HG02678 (cell line): ENCODE measurements at regions not wholly inside any gene's neighbourhood (a gene's known extent, or its start where the extent isn't known, plus 50 kb on each side); places are given as distances from the start of the nearest gene placed in this dataset.
"Not testable (repeated sequence)": the region's sequence is repeated elsewhere in the genome, so short reads cannot be mapped to it uniquely, and the experiment has no call there.

Experiments used
- ATAC-seq: cut with Tn5 transposase; IDR thresholded peaks from one replicate; pipeline ENCODE4 v1.9.1; 2021; ENCODE audit warnings: mild to moderate bottlenecking, moderate library complexity; ENCODE audit not compliant: unreplicated experiment

GRCh38 chr2:176832086-176832485 lies 380.5 kb upstream of the HNRNPA3 start:
- ATAC-seq = no peak

DNA sequence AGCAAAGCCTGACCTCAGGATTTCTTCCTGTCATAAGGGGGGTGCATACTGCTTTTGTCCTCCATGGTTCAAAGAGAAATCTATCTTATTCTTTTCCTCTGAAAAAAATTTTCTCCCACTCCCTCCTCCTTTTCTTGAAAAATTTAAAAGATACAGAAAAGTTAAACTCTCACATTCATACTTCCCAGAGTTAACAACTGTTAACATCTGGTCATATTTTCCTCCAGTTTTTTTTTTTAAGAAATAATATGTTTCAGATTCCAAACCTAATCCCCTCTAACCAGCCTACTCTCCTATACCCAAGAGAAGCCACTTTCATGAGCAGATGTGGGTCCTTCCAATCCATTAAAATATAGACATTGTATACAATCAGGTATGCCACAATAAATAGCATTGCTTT lies 378.9 kb upstream of the HNRNPA3 start:
- no peak for ATAC-seq

DNA sequence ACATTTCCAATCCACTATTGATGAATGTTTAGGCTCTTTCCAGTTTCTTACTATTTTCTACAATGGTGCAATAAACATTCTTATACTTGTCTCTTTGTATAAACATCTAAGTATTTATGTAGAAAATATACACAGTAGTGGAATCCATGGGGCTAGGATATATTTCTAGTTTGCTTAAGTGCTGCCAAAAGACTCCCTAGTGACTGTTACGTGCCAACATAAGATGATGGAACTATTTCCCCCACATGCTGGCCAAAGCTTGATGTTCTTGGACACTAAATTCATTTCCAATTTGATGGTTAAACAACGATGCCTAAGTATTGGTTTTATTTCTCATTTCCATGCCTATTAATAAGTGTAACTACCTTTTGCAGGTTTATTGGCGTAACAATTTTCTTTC lies 378.4 kb upstream of the HNRNPA3 start:
- no peak for ATAC-seq

DNA sequence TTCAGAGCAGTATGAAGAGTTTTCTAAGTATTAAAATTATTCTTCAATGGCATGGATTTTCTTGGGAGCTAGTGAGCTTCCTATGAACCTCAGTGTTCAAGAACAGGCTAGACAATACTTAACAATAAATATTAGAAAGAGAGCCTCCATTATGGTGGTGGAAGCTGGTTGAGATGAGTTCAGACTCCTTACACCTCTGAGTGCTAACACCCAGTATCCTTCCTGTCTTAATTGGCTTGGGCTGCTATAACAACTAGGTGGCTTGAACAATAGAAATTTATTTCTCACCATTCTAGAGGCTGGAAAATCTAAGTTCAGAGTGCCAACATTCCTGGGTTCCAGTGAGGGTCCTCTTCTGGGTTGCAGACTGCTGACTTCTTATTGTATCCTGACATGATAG lies 369.4 kb upstream of the HNRNPA3 start:
- ATAC-seq = no peak

DNA sequence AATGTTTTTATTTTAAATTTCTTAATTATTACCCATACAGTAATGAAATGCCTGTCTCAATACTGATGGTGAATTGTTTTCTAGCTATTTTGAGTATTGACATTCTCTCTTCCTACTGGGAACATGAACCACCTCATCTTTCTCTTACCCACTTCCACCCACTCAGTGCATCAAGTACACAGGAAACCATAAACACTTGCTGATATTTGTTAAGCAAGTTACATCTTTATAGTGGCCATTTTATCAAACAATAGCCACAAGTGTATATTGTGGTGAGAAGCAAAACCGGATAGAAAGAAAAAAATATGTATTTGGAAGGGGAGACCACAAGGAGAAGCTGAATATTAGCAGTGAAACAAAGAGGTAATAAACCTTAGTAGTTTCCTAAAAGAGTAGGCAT lies 368.1 kb upstream of the HNRNPA3 start:
- ATAC-seq = no peak

DNA sequence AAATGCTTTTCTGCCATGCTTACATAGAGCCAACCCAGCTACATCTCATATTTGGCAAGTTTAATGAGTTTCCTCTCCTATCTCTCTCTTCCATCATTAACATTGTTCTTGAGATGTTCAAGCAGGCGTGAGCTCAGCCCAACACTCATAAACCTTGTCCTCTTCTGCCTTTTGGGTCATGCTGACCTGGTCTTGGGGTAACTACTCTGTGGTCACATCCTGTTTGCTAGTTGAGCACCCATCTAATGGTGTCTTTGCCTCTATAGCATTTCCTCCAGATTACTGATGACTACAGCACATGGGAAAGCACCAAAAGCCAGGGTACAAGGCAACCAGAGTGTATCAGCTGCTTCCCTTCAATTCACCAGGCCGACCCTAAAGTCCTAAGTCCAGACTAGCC lies 366.9 kb upstream of the HNRNPA3 start:
- no peak for ATAC-seq

DNA sequence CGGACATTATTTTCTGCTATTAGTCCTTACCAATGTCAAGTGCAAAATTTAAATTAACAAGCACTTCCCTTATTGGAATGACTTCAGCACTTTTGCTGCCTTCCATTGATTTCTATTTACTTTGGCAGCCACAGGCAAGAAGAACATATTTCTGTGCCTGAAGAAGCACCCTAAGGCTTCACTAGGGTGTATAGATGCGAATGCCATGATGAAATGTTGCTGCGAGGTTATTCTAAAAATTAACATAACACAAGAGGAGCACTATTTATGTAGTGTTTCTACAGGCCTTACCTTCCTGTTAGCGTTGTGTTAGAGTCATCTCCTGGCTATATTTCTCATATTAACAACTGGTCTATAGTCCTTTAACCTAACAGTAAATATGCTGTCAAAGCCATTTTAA lies 365.0 kb upstream of the HNRNPA3 start:
- no peak for ATAC-seq

- no peak for ATAC-seq
Observed at GRCh38 chr2:176848844-176849243, 363.8 kb upstream of the HNRNPA3 start.

- ATAC-seq = no peak
Observed at GRCh38 chr2:176851200-176851888, 361.2 kb upstream of the HNRNPA3 start.

DNA sequence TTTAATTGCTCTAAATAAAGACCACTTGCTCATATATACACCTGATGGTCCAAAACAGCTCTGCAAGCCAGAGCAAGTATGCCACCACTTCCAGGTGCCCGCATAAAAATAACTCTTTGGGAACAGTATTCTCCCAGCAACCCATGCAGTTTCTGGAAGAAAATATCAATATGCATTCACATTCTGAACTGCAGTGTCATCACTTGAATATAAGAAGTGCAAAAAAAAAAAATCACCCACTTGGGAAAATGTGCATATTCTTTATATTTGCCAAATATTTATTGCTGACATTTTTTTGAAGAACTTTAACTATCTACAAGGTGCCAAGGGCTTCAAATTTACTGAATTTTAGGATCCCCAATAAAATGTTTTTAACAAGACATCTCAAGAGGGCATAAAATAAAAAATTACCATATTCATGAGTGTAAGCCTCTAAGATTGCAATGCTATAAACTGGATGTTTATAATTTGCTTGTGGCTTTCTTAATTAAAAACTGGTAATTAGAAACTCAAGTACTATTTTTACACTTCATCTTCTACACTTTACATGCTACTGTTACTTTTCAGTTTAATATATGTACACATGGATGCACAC lies 360.6 kb upstream of the HNRNPA3 start:
- ATAC-seq = no peak

DNA sequence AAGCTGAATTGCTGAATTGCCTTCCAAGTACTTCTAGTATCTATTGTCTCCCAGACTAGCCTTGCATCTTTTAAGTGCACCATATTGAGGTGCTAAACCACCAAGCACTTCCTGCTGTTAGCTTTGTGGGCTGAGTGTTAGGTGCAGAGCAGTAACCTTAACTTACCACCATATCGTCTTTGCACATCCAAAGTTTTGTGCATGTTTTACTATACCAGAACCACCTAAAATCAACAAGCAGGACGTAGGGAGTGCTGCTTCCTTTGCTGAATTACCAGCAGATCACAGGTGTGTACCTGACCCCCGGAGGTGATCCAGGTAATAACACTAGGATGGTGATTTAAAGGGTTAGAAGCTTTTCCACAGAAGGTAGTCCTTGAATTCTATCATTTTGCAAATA lies 359.9 kb upstream of the HNRNPA3 start:
- no peak for ATAC-seq

GRCh38 chr2:176854062-176854461 lies 358.5 kb upstream of the HNRNPA3 start:
- ATAC-seq = no peak

GRCh38 chr2:176854878-176855277 lies 357.7 kb upstream of the HNRNPA3 start:
- ATAC-seq = no peak

- no peak for ATAC-seq
Observed at GRCh38 chr2:176856683-176857082, 355.9 kb upstream of the HNRNPA3 start.

DNA sequence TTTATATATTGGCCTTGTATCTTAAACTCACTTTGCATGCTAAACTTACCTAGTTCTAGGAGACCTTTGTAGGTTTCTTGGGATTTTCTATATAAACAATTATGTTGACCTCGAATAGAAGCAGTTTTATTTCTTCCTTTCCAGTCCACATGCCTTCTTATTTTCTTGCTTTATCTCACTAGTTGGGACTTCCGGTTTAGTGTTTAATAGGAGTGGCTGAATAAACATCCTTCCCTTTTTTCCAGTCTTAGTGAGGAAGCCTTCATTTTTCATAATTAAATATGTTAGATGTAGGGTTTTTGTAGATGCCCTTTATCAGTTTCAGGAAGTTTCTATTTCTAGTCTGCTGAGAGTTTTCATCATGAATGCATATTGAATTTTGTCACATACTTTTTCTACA lies 347.3 kb upstream of the HNRNPA3 start:
- ATAC-seq = no peak

GRCh38 chr2:176872406-176872805 lies 340.2 kb upstream of the HNRNPA3 start:
- no peak for ATAC-seq

GRCh38 chr2:176873403-176873802 lies 339.2 kb upstream of the HNRNPA3 start:
- no peak for ATAC-seq

GRCh38 chr2:176876493-176877103 lies 336.0 kb upstream of the HNRNPA3 start:
- no peak for ATAC-seq

- no peak for ATAC-seq
Observed at GRCh38 chr2:176879426-176879995, 333.1 kb upstream of the HNRNPA3 start.

DNA sequence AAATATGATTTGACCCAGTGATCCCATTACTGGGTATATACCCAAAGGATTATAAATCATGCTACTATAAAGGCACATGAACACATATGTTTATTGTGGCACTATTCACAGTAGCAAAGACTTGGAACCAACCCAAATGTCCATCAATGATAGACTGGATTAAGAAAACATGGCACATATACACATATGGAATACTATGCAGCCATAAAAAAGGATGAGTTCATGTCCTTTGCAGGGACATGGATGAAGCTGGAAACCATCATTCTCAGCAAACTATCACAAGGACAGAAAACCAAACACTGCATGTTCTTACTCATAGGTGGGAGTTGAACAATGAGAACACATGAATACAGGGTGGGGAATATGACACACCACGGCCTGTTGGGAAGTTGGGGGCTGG lies 330.5 kb upstream of the HNRNPA3 start:
- ATAC-seq = not testable (repeated sequence)

- no peak for ATAC-seq
Observed at GRCh38 chr2:176885001-176885643, 327.5 kb upstream of the HNRNPA3 start.

- no peak for ATAC-seq
Observed at GRCh38 chr2:176885661-176886060, 326.9 kb upstream of the HNRNPA3 start.
